Neural crest cell (in vitro differentiated cells): ENCODE measurements at regions not wholly inside any gene's neighbourhood (a gene's known extent, or its start where the extent isn't known, plus 50 kb on each side); places are given as distances from the start of the nearest gene placed in this dataset.

Experiments used
- DNase-seq: peaks from one replicate; pipeline ENCODE4 v3.0.0; 2021; ENCODE audit warnings: low read depth, mixed read lengths, low spot score
- H3K27ac Mint-ChIP-seq: one replicate; pipeline ENCODE4 v1.8.0; 2021; ENCODE audit warnings: mild to moderate bottlenecking, mixed read lengths; ENCODE audit not compliant: unreplicated experiment
- H3K27me3 Mint-ChIP-seq: 2 replicates; pipeline ENCODE4 v1.8.0; 2021; ENCODE audit warnings: low read depth, mild to moderate bottlenecking, mixed read lengths
- H3K36me3 Mint-ChIP-seq: 2 replicates; pipeline ENCODE4 v1.8.0; 2021; ENCODE audit warnings: low read depth, mild to moderate bottlenecking, mixed read lengths
- H3K4me1 Mint-ChIP-seq: 2 replicates; pipeline ENCODE4 v1.8.0; 2021; ENCODE audit warnings: mixed read lengths
- H3K4me3 Mint-ChIP-seq: one replicate; pipeline ENCODE4 v1.8.0; 2021; ENCODE audit warnings: mild to moderate bottlenecking, mixed read lengths
- H3K9me3 Mint-ChIP-seq: 2 replicates; pipeline ENCODE4 v1.8.0; 2021; ENCODE audit warnings: mixed read lengths
- TF ChIP-seq, protein P1 (sequence below): fragments of 200-600 bp; sonication (generic); conservative IDR thresholded peaks from 2 replicates; pipeline ENCODE4 v1.5.0; 2021; ENCODE audit warnings: antibody characterized with exemption, mild to moderate bottlenecking

DNA sequence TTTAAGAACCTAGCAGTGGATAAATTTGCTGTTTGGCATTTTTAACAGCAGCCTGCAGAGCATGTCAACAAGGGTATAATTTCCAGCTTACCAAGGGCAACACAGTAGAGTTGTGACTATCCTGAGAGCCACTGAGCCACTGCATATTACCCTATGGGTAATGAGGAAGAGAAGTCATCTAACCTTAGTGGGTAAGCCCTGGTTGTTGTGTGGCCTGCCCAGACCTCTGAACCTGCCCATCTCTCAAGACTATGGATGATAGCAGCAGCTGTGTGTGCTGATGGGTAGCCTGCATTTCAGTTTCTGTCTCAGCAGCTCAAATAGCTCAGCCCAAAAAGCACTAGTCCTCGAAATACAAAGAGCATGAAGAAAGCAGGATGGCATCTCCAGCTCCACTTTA is 56.1 kb upstream of the PIP5K1B start:
- H3K4me3 Mint-ChIP-seq: no peak overlapping the region
- DNase-seq: no peak
- no peaks in the 10 kb centered on the region for H3K9me3 Mint-ChIP-seq
- TF ChIP-seq, protein P1, sequence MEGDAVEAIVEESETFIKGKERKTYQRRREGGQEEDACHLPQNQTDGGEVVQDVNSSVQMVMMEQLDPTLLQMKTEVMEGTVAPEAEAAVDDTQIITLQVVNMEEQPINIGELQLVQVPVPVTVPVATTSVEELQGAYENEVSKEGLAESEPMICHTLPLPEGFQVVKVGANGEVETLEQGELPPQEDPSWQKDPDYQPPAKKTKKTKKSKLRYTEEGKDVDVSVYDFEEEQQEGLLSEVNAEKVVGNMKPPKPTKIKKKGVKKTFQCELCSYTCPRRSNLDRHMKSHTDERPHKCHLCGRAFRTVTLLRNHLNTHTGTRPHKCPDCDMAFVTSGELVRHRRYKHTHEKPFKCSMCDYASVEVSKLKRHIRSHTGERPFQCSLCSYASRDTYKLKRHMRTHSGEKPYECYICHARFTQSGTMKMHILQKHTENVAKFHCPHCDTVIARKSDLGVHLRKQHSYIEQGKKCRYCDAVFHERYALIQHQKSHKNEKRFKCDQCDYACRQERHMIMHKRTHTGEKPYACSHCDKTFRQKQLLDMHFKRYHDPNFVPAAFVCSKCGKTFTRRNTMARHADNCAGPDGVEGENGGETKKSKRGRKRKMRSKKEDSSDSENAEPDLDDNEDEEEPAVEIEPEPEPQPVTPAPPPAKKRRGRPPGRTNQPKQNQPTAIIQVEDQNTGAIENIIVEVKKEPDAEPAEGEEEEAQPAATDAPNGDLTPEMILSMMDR: no peak
- peaks cover 4% of the 10 kb centered on the region for H3K27me3 Mint-ChIP-seq
- no peaks in the 10 kb centered on the region for H3K36me3 Mint-ChIP-seq
- no peak overlapping the region for H3K27ac Mint-ChIP-seq
- peaks cover 3% of the 10 kb centered on the region for H3K4me1 Mint-ChIP-seq

DNA sequence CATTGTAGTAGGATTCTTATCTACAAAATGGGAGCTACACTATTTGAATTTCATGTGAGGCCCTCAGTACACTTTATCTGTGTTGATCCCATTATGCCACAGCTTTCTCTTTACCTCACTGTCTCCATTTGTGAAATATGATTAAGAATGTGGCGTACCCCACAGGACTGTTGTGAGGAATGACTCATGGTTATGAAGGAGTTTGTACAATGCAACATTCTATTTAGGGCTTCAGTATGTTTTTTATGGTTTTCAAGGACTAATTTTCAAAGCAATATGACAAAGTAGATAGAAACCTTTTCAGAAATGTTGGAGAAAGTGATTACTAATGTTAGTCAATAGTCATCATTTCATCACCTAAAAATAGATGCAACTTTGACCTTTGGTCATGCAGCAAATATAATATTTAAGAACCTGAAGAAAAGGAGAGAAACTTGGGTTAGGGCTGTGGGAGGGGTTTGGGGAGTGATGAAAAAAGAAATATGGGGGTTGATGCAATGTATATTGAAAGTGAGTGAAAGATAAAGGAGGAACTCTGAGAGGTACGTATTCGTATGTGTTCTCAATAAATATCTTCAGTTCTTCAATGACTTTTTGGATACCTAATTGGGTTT is 53.7 kb upstream of the PIP5K1B start:
- H3K9me3 Mint-ChIP-seq: no peaks in the 10 kb centered on the region
- H3K27me3 Mint-ChIP-seq: peaks cover 4% of the 10 kb centered on the region
- TF ChIP-seq, protein P1: no peak
- peaks cover 4% of the 10 kb centered on the region for H3K4me1 Mint-ChIP-seq
- H3K36me3 Mint-ChIP-seq: no peaks in the 10 kb centered on the region
- H3K27ac Mint-ChIP-seq: no peak overlapping the region
- no peak for DNase-seq
- H3K4me3 Mint-ChIP-seq: no peak overlapping the region

DNA sequence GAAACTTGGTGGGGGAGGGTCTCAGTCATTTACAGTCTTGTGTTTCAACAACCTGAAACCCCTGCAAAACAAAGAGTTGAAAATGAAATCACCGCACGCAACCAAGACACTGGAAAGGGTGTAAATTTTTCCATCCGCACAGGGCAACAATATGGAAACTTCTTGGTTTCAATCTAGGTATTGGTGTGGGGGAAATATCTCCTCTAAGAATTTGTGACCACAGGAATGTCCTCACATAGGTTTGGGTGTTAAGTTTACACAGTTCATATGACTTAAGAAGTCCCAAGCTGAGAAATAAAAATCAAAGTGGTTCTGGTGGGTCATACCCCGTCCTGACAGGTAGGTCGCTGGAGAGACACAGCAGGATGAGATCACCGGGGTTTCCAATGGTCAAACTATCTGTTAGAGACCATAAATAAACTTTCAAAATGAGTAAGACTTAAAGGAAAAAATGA is 51.9 kb upstream of the PIP5K1B start:
- H3K27me3 Mint-ChIP-seq: peaks cover 4% of the 10 kb centered on the region
- DNase-seq: no peak
- no peak overlapping the region for H3K4me3 Mint-ChIP-seq
- H3K36me3 Mint-ChIP-seq: no peaks in the 10 kb centered on the region
- TF ChIP-seq, protein P1: no peak
- H3K9me3 Mint-ChIP-seq: peaks cover 4% of the 10 kb centered on the region
- H3K27ac Mint-ChIP-seq: no peak overlapping the region
- H3K4me1 Mint-ChIP-seq: peaks cover 4% of the 10 kb centered on the region

DNA sequence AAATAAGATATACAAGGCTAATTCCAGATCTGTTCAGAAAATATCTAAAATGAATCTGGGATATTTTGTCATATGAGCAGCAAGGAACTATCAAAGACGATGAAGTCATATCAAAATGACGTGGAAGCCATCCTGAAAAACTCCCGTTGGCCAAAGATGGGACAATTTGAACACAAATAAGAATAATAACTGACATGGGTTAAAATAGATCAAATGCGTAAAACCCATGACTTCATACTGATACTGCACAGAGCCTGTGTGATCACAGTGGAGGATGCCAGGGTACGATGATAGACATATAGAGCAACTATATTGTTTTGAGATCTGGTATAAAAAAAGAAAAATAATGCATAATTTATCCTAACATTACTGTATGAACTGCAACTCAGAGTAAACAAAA is 51.0 kb upstream of the PIP5K1B start:
- TF ChIP-seq, protein P1: no peak
- no peak for DNase-seq
- H3K4me1 Mint-ChIP-seq: peaks cover 4% of the 10 kb centered on the region
- H3K36me3 Mint-ChIP-seq: no peaks in the 10 kb centered on the region
- H3K4me3 Mint-ChIP-seq: no peak overlapping the region
- peaks cover 4% of the 10 kb centered on the region for H3K27me3 Mint-ChIP-seq
- H3K27ac Mint-ChIP-seq: no peak overlapping the region
- H3K9me3 Mint-ChIP-seq: peaks cover 4% of the 10 kb centered on the region
